Activated CD4-positive, CD25-positive, alpha-beta regulatory T cell treated with anti-CD3 and anti-CD28 coated beads, Interleukin-2, amount 50 U/mL, for 16 hours (primary cell): ENCODE measurements at regions not wholly inside any gene's neighbourhood (a gene's known extent, or its start where the extent isn't known, plus 50 kb on each side); places are given as distances from the start of the nearest gene placed in this dataset.

Experiments used
- DNase-seq: peaks from one replicate; pipeline ENCODE4 v3.0.0-alpha.2; 2020; ENCODE audit warnings: low read depth, low spot score

- DNase-seq, result no peak
These were observed 123.8 kb downstream of the ADRA2A start for GRCh38 chr10:111200505-111201186.

DNA sequence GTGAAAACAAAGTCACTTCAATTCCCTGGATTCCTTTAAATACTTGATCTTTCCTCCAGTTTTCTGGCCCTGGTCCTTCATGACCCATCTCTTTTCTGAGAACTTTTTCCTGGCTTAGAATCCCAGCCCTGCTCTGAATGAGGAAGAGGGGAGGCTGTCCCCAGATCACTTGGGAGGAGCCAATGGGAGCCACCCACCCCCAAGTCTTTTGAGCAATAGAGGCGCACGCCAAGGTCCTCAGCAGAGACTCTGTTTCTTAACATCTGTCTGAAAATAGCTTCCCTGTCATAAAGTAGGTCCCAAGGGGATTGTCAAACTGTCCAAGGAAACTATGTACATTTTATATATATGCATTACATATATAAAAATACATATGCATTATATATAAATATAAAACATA, 126.8 kb downstream of the ADRA2A start:
- DNase-seq, result no peak

GRCh38 chr10:111204838-111205237, 128.0 kb downstream of the ADRA2A start:
- DNase-seq, result no peak

DNA sequence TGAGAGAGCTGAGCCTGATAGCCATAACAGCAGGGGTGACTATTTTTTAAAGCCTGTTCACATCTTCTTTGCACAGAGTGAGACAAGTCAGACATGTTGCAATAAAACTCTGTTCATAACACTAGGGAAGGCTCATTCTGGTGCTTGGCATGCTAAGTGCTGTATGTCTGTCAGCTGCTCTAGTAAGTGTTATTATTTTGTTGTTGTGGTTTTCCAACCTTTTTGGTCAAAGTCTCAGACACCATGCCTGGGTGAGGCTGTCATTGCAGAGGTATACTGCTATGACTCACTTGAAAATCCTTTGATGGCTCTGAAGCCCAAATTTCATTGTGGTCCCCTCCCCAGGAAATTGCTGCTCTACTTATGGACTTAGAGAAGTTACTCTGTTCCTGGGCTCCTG, 129.7 kb downstream of the ADRA2A start:
- no peak for DNase-seq

DNA sequence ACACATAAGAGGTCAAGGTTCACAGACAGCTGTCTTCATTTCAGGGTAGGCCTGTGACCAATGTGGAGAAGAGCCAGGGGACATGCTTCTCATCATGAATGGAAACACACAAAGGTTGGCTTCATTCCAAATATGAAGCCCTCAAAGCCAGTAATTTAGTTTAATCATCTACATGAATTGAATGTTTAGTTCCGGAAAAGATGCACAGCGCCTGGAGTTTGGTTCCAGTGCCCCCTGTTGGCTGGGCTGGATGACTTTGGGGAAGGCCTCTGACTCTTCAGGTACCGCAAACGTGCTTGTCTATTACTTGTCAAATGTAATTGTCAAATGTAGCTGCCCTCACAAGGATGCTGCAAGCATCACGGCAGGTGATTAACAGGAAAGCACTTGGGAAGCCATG, 130.7 kb downstream of the ADRA2A start:
- DNase-seq, result no peak

GRCh38 chr10:111208951-111209350, 132.1 kb downstream of the ADRA2A start:
- DNase-seq, result no peak

DNA sequence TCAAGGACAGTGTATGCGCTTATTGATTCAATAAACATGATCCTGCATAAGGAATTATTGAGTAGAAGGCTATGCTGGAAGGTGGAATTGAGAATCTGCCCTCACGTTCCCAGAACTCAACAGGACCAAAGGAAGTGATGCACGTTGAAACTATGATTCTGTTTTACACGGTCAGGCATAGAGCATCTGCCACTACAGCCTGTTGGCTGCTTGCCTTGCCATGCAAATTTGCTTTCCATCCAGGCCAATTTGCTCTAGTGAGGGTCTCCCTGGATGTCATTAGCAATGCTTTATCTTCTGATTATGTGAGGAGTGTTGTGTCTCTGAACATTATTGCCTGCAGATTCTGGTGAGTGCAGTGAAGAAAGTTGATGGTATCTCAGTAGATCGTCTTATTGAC, 132.9 kb downstream of the ADRA2A start:
- no peak for DNase-seq

- no peak for DNase-seq
These were observed 134.4 kb downstream of the ADRA2A start for GRCh38 chr10:111211241-111211640.

GRCh38 chr10:111211706-111212105, 134.9 kb downstream of the ADRA2A start:
- DNase-seq, result no peak

GRCh38 chr10:111221682-111222480, 145.1 kb downstream of the ADRA2A start:
- DNase-seq, result no peak

DNA sequence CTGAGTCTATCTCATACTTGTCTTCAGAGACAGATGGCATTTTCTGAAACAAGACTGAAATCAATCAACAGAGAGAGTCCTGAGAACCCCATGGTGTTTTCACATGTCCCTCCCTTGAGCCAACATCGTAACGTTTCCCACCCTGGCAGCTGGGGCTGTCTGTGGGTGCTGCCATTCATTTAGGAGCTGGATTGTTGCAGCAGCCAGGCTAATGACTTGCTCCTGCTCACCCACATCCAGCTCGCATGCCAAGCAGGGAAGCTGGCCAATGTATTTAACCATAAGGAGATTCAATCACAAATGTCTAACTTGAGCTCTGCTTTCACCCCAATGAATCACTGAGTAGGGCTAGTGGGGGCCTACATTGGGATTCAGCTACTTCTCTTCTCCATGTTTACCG, 146.1 kb downstream of the ADRA2A start:
- DNase-seq, result no peak

DNA sequence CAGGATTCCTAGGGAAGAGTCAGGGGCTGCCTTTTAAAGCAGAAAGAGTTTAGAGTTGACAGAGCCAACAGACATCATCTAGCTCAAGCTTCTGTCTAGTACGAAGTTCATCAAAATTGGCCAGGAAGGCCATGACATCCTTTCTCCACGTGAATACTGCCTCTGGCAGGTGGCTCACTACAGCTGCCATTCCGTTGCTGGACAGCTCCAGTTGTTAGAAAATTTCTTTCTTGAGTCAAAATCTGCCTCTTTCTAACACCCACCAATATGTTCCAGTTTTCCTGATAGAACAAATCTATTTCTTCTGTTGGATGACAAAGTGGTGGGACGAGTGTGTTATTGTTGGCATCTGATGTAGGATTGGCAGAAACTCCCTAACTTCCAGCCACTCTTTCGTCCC, 154.9 kb downstream of the ADRA2A start:
- no peak for DNase-seq

DNA sequence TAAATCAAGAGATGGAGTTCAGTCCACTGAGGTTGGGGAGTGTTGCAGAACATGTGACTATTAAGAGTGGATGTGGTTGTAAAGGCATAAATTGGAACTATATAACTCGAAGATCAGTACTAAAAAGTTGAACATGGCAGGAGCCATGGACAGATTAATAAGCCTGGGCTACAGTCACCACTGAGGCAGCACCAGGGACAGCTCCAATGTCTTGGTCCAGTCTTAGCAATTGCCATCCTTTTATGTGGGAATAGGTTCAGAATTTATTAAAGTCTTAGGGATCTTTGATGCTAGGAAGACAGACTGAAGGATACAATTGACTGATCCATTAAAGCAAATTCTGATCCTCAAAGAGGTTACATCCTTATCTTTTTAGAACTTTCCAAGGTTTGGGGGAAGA, 156.6 kb downstream of the ADRA2A start:
- DNase-seq, result no peak

DNA sequence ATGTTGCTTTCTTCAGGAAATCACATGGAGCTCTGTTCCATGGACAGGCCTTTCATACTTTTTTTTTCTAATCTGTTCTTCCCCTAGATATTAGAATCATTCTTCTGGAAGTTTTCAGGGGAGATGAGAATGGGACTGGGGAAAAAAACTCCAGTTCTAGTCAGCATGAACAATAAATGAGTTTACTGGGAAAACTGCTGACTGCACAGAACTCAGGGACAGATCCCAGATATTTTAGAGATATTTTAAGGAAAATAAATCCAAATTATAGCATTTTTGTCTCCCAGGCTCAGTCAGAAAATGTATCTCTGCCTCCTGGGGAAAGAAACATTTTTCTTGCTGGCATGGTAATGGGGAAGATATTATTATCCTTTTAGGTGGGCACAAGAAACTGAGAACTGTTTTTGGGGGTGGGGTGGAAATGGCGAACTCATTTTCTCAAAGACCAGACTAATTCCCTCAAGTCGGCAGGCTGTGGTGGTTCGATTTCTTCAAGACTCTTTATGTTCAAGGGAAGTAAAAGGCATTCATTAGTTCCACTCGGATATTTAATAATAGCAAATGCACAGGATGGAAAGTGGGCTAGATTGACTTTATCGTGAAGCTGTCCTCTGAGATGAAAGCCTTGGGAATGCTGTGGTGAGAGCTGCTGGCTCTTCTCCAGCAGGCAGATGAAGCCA, 157.5 kb downstream of the ADRA2A start:
- no peak for DNase-seq

DNA sequence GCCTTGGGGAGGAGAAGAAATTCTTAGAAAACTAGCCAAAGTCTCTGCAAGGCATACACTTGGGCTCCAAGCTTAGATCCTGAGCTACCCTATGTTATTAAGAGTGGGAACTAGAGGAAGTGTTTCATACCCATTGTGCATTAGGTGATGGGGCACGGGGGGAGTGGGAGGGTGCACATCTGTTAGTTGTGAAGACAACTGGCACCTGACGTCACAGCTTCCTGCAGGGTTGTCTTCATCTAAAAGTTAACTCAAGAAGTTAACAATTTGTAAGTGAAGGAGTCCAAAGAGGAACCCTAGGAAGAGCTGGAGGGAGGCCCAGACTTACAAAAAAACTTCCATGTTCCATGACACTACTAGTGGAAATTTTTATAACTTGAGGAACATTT, 158.1 kb downstream of the ADRA2A start:
- no peak for DNase-seq

GRCh38 chr10:111240348-111240747, 163.5 kb downstream of the ADRA2A start:
- no peak for DNase-seq

DNA sequence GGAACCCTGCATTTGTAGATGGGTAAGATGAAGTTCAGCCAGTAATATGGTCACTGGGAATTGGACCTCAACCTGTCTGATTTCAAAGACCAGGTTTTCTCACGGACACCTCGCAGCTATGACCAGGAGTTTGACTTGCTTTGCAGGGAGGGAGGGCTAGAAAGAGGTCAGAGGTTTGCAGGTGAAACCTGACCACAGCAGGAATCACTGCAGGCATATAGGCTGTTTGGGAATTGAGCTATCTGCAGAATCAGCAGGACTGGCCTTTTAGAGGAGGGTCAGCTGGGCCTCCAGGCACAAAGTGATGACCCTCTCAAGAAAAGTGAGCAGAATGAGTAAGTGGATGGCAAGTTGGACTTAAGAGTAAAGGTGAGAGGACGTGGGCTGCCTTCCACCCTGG, 166.3 kb downstream of the ADRA2A start:
- no peak for DNase-seq

DNA sequence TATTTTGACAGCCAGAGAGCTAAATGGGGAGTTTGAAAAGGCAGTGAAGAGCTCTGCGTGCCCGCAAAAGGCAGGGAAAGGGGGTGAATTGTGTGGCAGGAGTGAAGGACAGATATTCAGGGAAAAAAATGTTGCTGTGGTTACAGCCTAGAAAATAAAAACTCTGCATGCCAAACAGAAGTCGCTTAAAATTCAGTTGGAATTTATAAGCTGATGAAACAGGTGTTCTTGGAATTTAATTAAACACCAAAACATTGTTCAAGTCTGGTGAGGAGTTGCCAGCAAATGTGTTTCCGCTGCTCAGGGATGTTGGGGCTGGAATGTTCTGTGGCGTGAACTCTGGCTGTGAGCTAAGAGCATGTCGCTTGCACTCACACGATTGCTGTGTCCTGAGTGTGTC, 169.3 kb downstream of the ADRA2A start:
- DNase-seq, result no peak

DNA sequence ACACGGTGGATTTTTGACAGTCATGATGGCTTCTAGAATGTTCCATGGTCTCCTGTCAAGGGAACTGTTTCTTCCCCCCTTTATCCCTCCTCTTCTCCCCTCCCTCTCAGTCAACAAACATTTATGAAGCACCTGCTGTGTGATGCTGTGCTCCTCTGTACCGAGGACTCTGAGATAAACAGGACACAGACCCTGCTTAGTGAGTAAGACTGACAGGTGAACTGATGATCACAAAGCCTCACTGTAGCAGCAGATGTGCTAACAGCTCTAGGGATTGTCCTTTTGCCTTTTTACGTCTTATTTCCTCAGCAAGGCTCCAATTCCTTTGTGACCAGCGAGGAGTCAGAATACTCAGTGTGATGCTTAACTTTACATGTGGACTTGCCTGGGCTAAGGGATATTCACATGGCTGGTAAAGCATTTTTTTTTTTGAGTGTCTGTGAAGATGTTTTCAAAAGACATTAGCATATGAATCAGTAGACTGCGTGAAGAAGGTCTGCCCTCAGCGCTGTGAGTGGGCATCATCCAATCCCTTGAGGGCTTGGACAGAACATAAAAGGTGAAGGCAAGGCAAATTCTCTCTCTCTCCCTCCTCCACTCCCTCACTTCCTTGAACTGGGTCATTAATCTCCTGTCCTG, 170.1 kb downstream of the ADRA2A start:
- no peak for DNase-seq

DNA sequence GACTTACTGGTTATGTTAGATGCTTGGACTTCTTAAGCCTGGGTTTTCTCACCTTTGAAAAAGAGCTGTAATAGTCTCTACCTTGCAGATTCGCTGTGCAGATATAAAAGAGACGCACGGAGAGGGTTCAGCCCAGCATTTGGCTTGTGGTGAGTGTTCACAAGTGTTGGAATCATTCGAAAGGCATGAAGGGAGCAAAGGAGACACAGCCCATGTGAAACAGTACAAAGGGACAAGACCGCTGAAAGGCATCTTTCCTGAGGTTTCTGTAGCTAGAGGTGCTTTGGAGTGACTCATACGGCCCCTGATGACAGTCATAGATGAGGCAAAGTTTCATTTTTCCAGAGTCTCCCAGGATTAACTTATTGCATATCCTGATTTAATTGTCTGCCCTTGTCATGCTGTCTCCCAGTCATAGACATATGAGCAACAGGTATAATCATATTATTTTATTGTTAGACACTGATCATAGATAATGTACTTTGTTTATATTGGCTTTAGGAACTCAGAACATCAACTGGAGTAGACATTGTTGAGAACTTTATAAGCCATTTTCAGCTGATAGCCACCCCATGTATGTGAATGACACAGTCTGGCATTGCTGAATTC, 171.1 kb downstream of the ADRA2A start:
- DNase-seq, result no peak

GRCh38 chr10:111249925-111250324, 173.1 kb downstream of the ADRA2A start:
- no peak for DNase-seq

GRCh38 chr10:111261081-111261615, 184.3 kb downstream of the ADRA2A start:
- DNase-seq, result no peak
